ENCODE measurements at regions not wholly inside any gene's neighbourhood (a gene's known extent, or its start where the extent isn't known, plus 50 kb on each side); places are given as distances from the start of the nearest gene placed in this dataset.

- no peak for DNase-seq
- no peaks in the 10 kb centered on the region for H4K20me1 ChIP-seq (ENCODE audit: insufficient read depth, low read length)
- no peak overlapping the region for H3K9ac ChIP-seq (ENCODE audit: low read length)
- H3K4me1 ChIP-seq (ENCODE audit: low read length), result no peaks in the 10 kb centered on the region
- peak overlapping the region; percentile 35; the same call in 1 of the 2 replicates for H3K4me2 ChIP-seq (ENCODE audit: low read depth, low read length)
- TF ChIP-seq EZH2 (optimal IDR thresholded peaks at IDR 0.05; ENCODE audit: low read depth, low read length) (no peak), EZH2phosphoT487 (IDR thresholded peaks at IDR 0.05; ENCODE audit: low read length) (no peak)
- TF ChIP-seq, protein P1, sequence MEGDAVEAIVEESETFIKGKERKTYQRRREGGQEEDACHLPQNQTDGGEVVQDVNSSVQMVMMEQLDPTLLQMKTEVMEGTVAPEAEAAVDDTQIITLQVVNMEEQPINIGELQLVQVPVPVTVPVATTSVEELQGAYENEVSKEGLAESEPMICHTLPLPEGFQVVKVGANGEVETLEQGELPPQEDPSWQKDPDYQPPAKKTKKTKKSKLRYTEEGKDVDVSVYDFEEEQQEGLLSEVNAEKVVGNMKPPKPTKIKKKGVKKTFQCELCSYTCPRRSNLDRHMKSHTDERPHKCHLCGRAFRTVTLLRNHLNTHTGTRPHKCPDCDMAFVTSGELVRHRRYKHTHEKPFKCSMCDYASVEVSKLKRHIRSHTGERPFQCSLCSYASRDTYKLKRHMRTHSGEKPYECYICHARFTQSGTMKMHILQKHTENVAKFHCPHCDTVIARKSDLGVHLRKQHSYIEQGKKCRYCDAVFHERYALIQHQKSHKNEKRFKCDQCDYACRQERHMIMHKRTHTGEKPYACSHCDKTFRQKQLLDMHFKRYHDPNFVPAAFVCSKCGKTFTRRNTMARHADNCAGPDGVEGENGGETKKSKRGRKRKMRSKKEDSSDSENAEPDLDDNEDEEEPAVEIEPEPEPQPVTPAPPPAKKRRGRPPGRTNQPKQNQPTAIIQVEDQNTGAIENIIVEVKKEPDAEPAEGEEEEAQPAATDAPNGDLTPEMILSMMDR (IDR thresholded peaks at IDR 0.05; ENCODE audit: low read length), result no peak
- no peaks in the 10 kb centered on the region for H3K9me3 ChIP-seq (replicated peaks; ENCODE audit: insufficient read depth, low read length)
- H3K9me2 ChIP-seq (replicated peaks; ENCODE audit: insufficient read depth, low read length), result no peaks in the 10 kb centered on the region
- no peaks in the 10 kb centered on the region for H3K79me2 ChIP-seq (ENCODE audit: low read length)
- H2AFZ ChIP-seq (ENCODE audit: low read length), result no peak overlapping the region
- H3K27ac ChIP-seq (ENCODE audit: low read length), result no peak overlapping the region
- H3K36me3 ChIP-seq (replicated peaks; ENCODE audit: insufficient read depth, low read length), result no peaks in the 10 kb centered on the region
- no peaks in the 10 kb centered on the region for H3K27me3 ChIP-seq (replicated peaks; ENCODE audit: insufficient read depth, low read length)
- H3K4me3 ChIP-seq (ENCODE audit: low read length), result no peak overlapping the region; the same call in 1 of the 2 replicates
- H3F3A ChIP-seq (ENCODE audit: insufficient read depth, low read length), result no peaks in the 10 kb centered on the region
These were observed 74.2 kb upstream of the RNF217 start for GRCh38 chr6:124887872-124888580.

- no peak for DNase-seq
- no peaks in the 10 kb centered on the region for H3F3A ChIP-seq (ENCODE audit: insufficient read depth, low read length)
- no peaks in the 10 kb centered on the region for H4K20me1 ChIP-seq (ENCODE audit: insufficient read depth, low read length)
- H2AFZ ChIP-seq (ENCODE audit: low read length), result peak overlapping the region; percentile 24; the same call in 1 of the 2 replicates
- no peaks in the 10 kb centered on the region for H3K4me1 ChIP-seq (ENCODE audit: low read length)
- H3K9me3 ChIP-seq (replicated peaks; ENCODE audit: insufficient read depth, low read length), result no peaks in the 10 kb centered on the region
- H3K27me3 ChIP-seq (replicated peaks; ENCODE audit: insufficient read depth, low read length), result no peaks in the 10 kb centered on the region
- H3K36me3 ChIP-seq (replicated peaks; ENCODE audit: insufficient read depth, low read length), result no peaks in the 10 kb centered on the region
- no peaks in the 10 kb centered on the region for H3K79me2 ChIP-seq (ENCODE audit: low read length)
- peak overlapping the region; percentile 35; the same call in 1 of the 2 replicates for H3K4me2 ChIP-seq (ENCODE audit: low read depth, low read length)
- H3K27ac ChIP-seq (ENCODE audit: low read length), result no peak overlapping the region
- no peak overlapping the region for H3K9ac ChIP-seq (ENCODE audit: low read length)
- no peaks in the 10 kb centered on the region for H3K9me2 ChIP-seq (replicated peaks; ENCODE audit: insufficient read depth, low read length)
- no peak overlapping the region; the same call in 1 of the 2 replicates for H3K4me3 ChIP-seq (ENCODE audit: low read length)
- no peak for TF ChIP-seq EZH2phosphoT487 (IDR thresholded peaks at IDR 0.05; ENCODE audit: low read length)
- TF ChIP-seq, protein P1 (IDR thresholded peaks at IDR 0.05; ENCODE audit: low read length), result no peak
- no peak for TF ChIP-seq EZH2 (optimal IDR thresholded peaks at IDR 0.05; ENCODE audit: low read depth, low read length)
These were observed 73.5 kb upstream of the RNF217 start for GRCh38 chr6:124888581-124889371.

DNA sequence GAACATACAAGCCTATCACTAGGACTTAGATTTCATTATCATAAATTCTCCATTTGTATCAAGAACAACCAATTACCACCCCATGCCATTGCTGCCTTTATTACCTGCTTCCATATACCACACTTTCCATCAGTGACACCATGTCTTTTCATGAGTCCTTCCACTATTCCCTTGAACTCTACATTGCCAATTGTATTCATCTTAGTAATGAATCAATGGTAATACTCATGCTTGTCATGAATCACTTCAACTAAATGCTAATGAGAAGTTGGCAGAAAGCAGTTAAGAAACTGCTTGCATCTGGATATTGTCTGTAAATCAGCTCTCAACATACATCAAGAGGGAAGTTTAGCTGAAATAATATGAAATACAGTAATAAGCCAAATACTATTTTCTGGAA, 61.2 kb upstream of the RNF217 start:
- H3K9ac ChIP-seq (ENCODE audit: low read length), result no peak overlapping the region
- H3K4me1 ChIP-seq (ENCODE audit: low read length), result no peaks in the 10 kb centered on the region
- no peaks in the 10 kb centered on the region for H3F3A ChIP-seq (ENCODE audit: insufficient read depth, low read length)
- no peaks in the 10 kb centered on the region for H3K79me2 ChIP-seq (ENCODE audit: low read length)
- H3K27ac ChIP-seq (ENCODE audit: low read length), result no peak overlapping the region
- H2AFZ ChIP-seq (ENCODE audit: low read length), result no peak overlapping the region
- no peaks in the 10 kb centered on the region for H3K27me3 ChIP-seq (replicated peaks; ENCODE audit: insufficient read depth, low read length)
- no peak for DNase-seq
- no peak overlapping the region for H3K4me3 ChIP-seq (ENCODE audit: low read length)
- H4K20me1 ChIP-seq (ENCODE audit: insufficient read depth, low read length), result no peaks in the 10 kb centered on the region
- no peaks in the 10 kb centered on the region for H3K9me3 ChIP-seq (replicated peaks; ENCODE audit: insufficient read depth, low read length)
- TF ChIP-seq EZH2phosphoT487 (IDR thresholded peaks at IDR 0.05; ENCODE audit: low read length) (no peak), EZH2 (optimal IDR thresholded peaks at IDR 0.05; ENCODE audit: low read depth, low read length) (no peak)
- TF ChIP-seq, protein P1 (IDR thresholded peaks at IDR 0.05; ENCODE audit: low read length), result no peak
- H3K9me2 ChIP-seq (replicated peaks; ENCODE audit: insufficient read depth, low read length), result no peaks in the 10 kb centered on the region
- no peak overlapping the region for H3K4me2 ChIP-seq (ENCODE audit: low read depth, low read length)
- no peaks in the 10 kb centered on the region for H3K36me3 ChIP-seq (replicated peaks; ENCODE audit: insufficient read depth, low read length)
